Stomach (tissue), 4 donors: ENCODE measurements at regions not wholly inside any gene's neighbourhood (a gene's known extent, or its start where the extent isn't known, plus 50 kb on each side); places are given as distances from the start of the nearest gene placed in this dataset.

Source experiments
- CTCF ChIP-seq, 7 experiments: fragments of 450-650 bp in 4 of 7; fragments of 200-600 bp in 3 of 7; sonication (generic) in 3 of 7; IDR thresholded peaks; one replicate each; pipeline ENCODE4 v1.5.1; 2016 to 2019; ENCODE audit warnings: antibody characterized with exemption in 7 of 7, control low read depth in 2 of 7, mild to moderate bottlenecking in 1 of 7
- POLR2A ChIP-seq, 4 donors: fragments of 450-650 bp; IDR thresholded peaks; one replicate each; pipeline ENCODE4 v1.6.1; 2016; ENCODE audit warnings: antibody characterized with exemption in 4 of 4, control low read depth in 2 of 4, mild to moderate bottlenecking in 1 of 4, moderate library complexity in 1 of 4
- POLR2AphosphoS5 ChIP-seq, 3 donors: sonication (generic); formaldehyde crosslinking; IDR thresholded peaks; one replicate each; pipeline ENCODE4 v1.6.1; 2016; ENCODE audit warnings: antibody characterized with exemption in 3 of 3

DNA sequence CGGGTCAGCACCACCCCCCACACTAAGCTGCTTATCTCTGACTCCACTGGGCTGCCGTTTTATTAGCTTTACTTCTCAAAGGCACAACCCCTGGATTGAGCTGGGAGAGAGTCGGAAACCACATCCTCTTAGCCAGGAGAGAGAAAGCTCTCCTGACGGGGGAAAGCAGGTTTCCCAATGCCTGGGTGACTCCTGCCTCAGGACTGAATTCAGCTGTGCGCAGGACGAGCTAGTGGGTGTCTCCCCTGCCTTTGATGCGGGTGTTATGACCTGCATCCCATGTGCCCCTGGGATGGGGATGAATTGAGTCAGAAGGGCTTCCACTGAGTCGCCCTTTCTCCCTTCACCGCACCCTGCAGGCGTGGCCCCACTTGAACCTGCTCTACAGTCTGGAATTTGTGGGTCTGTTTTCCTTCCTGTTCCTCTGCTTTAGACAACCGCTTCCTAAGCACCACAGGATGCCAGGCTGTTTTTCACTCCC is 819.2 kb upstream of the EEF2KMT start:
- TF ChIP-seq CTCF (IDR thresholded peaks at IDR 0.05) (no peak), POLR2A (IDR thresholded peaks at IDR 0.05) (no peak), POLR2AphosphoS5 (IDR thresholded peaks at IDR 0.05) (no peak)
